ENCODE measurements at regions not wholly inside any gene's neighbourhood (a gene's known extent, or its start where the extent isn't known, plus 50 kb on each side); places are given as distances from the start of the nearest gene placed in this dataset.
A peak's percentile ranks its signal among the peaks of the same experiment; 100 is the strongest.
"Not testable (repeated sequence)": the region's sequence is repeated elsewhere in the genome, so short reads cannot be mapped to it uniquely, and the experiment has no call there.

- WGBS, 2 donors, result 47 to 70% methylated on average over 9 to 10 of the region's 10 CpGs
- no peaks in the 10 kb centered on the region for H3K36me3 ChIP-seq (ENCODE audit: low read depth, missing control alignments)
- H3K9me3 ChIP-seq, result no peaks in the 10 kb centered on the region
- H3K27me3 ChIP-seq, result no peaks in the 10 kb centered on the region
- H3K27ac ChIP-seq, result peak overlapping the region in 1 of 2 donors; percentile 41
- intact Hi-C loops (cut with DNase I; ENCODE audit: low total_unique reads), result no loop called here
- no peak for DNase-seq
- H3K4me3 ChIP-seq, result peak overlapping the region in 1 of 2 donors; percentile 10
- H3K4me1 ChIP-seq, result no peaks in the 10 kb centered on the region
- no peak for TF ChIP-seq POLR2A (IDR thresholded peaks at IDR 0.05)
- TF ChIP-seq CTCF (IDR thresholded peaks at IDR 0.05), result no peak
Observed at GRCh38 chrX:121191779-121192178, 144.4 kb downstream of the GLUD2 start.

- H3K36me3 ChIP-seq (ENCODE audit: low read depth, missing control alignments), result no peaks in the 10 kb centered on the region
- no peaks in the 10 kb centered on the region for H3K4me1 ChIP-seq
- no peak for TF ChIP-seq POLR2A (IDR thresholded peaks at IDR 0.05)
- TF ChIP-seq CTCF (IDR thresholded peaks at IDR 0.05), result no peak
- H3K4me3 ChIP-seq, result no peak overlapping the region
- intact Hi-C loops (cut with DNase I; ENCODE audit: low total_unique reads), result no loop called here
- H3K9me3 ChIP-seq, result no peaks in the 10 kb centered on the region
- 85 to 93% methylated on average over 2 of the region's 2 CpGs for WGBS, 2 donors
- H3K27ac ChIP-seq, result no peak overlapping the region
- DNase-seq, result no peak
- no peaks in the 10 kb centered on the region for H3K27me3 ChIP-seq
Observed at GRCh38 chrX:121195719-121196118, 148.3 kb downstream of the GLUD2 start.

- peak overlapping the region; percentile 45 to 55 for H3K27ac ChIP-seq
- H3K4me3 ChIP-seq; H3K9me3 ChIP-seq; H3K36me3 ChIP-seq (ENCODE audit: low read depth, missing control alignments); intact Hi-C loops (cut with DNase I; ENCODE audit: low total_unique reads); H3K4me1 ChIP-seq; H3K27me3 ChIP-seq: not testable (repeated sequence)
- WGBS, 2 donors, result 40 to 58% methylated on average over 1 to 2 of the region's 11 CpGs
- DNase-seq, result peak; percentile 60
Observed at GRCh38 chrX:121196872-121197444, 149.5 kb downstream of the GLUD2 start.

GRCh38 chrX:121208563-121208962, 161.2 kb downstream of the GLUD2 start:
- no peaks in the 10 kb centered on the region for H3K36me3 ChIP-seq (ENCODE audit: low read depth, missing control alignments)
- H3K9me3 ChIP-seq, result no peaks in the 10 kb centered on the region
- intact Hi-C loops (cut with DNase I; ENCODE audit: low total_unique reads), result no loop called here
- 94% methylated on average over 2 of the region's 2 CpGs; no CpG with 5 or more reads in 1 of the 2 donors for WGBS, 2 donors
- TF ChIP-seq POLR2A (IDR thresholded peaks at IDR 0.05), result no peak
- no peak for TF ChIP-seq CTCF (IDR thresholded peaks at IDR 0.05)
- H3K27me3 ChIP-seq, result no peaks in the 10 kb centered on the region
- H3K4me1 ChIP-seq, result no peaks in the 10 kb centered on the region
- DNase-seq, result no peak
- H3K27ac ChIP-seq, result no peak overlapping the region
- H3K4me3 ChIP-seq, result no peak overlapping the region

- H3K4me1 ChIP-seq, result no peaks in the 10 kb centered on the region
- TF ChIP-seq CTCF (IDR thresholded peaks at IDR 0.05) (no peak), POLR2A (IDR thresholded peaks at IDR 0.05) (no peak)
- intact Hi-C loops (cut with DNase I; ENCODE audit: low total_unique reads), result no loop called here
- H3K9me3 ChIP-seq, result no peaks in the 10 kb centered on the region
- no peaks in the 10 kb centered on the region for H3K36me3 ChIP-seq (ENCODE audit: low read depth, missing control alignments)
- no peak overlapping the region for H3K27ac ChIP-seq
- WGBS, 2 donors, result 84 to 92% methylated on average over 2 of the region's 2 CpGs
- no peak overlapping the region for H3K4me3 ChIP-seq
- no peak for DNase-seq
- H3K27me3 ChIP-seq, result no peaks in the 10 kb centered on the region
Observed at GRCh38 chrX:121216641-121217374, 169.4 kb downstream of the GLUD2 start.

Measured in testis (tissue), 2 donors.